GM19467 (cell line): ENCODE measurements at regions not wholly inside any gene's neighbourhood (a gene's known extent, or its start where the extent isn't known, plus 50 kb on each side); places are given as distances from the start of the nearest gene placed in this dataset.
"Not testable (repeated sequence)": the region's sequence is repeated elsewhere in the genome, so short reads cannot be mapped to it uniquely, and the experiment has no call there.

Experiments
- ATAC-seq: cut with Tn5 transposase; IDR thresholded peaks from one replicate; pipeline ENCODE4 v1.9.1; 2021; ENCODE audit warnings: mild to moderate bottlenecking, moderate library complexity; ENCODE audit not compliant: unreplicated experiment

DNA sequence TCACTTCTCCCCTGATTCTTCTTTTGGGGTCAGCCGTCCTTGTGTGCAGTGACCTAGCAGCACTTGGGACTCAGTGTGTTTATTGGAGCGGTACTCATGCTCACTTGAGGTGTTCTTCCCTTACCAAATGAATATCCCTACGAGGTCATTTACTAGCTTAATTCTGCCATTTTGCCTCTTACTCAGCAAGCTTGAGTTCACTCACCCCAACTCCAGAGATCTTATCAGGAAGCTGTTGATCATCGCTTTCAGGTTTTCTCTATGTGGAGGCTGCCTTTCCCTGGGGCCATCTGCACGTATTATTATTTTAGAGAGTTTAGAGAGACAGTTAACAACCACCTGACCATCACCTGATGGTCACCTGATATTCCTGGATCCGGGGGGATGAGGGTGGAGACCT, 1466.0 kb upstream of the GOT2 start:
- ATAC-seq: no peak

- ATAC-seq: no peak
Measured at GRCh38 chr16:60199150-60199549, 1465.0 kb upstream of the GOT2 start.

- ATAC-seq: no peak
Measured at GRCh38 chr16:60181536-60181935, 1447.4 kb upstream of the GOT2 start.

GRCh38 chr16:60180609-60181008, 1446.5 kb upstream of the GOT2 start:
- ATAC-seq: no peak

- ATAC-seq: no peak
Measured at GRCh38 chr16:60170196-60170595, 1436.1 kb upstream of the GOT2 start.

DNA sequence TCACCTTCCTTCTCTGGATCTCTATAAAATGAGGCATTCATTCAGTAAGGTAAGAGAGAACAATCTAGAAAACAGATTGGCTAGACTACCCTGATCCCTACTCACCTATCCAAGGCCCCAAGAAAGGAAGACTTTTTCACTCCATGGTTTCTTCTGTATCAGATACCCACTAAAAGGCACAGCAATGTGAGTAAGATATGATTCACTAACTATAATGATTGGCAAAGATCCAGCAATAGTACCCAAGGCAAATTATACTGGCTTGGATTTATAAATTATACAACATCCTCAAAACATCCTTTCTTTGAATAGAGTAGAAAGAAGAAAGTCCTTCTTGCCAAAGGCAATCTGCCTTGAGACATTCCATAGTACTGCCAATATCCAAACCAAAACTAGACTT, 1432.0 kb upstream of the GOT2 start:
- ATAC-seq: no peak

GRCh38 chr16:60151987-60152386, 1417.9 kb upstream of the GOT2 start:
- ATAC-seq: no peak

- no peak for ATAC-seq
Measured at GRCh38 chr16:60150907-60151306, 1416.8 kb upstream of the GOT2 start.

DNA sequence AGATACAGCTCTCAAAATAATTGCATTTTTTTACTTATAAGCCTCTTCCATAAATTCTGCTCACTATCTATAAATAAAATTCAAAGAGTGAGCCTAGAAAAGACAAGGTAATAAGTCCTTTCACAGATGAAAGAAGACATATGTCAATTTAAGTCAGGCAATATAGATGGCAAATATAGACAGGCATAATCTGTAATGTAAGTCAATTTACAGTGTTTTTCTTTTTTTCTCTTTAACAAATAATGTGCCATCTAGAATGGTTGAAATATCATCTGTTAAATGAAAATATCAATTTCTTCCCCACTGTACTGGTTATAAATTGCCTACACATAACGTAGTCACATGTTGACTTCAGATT, 1409.2 kb upstream of the GOT2 start:
- ATAC-seq: no peak

DNA sequence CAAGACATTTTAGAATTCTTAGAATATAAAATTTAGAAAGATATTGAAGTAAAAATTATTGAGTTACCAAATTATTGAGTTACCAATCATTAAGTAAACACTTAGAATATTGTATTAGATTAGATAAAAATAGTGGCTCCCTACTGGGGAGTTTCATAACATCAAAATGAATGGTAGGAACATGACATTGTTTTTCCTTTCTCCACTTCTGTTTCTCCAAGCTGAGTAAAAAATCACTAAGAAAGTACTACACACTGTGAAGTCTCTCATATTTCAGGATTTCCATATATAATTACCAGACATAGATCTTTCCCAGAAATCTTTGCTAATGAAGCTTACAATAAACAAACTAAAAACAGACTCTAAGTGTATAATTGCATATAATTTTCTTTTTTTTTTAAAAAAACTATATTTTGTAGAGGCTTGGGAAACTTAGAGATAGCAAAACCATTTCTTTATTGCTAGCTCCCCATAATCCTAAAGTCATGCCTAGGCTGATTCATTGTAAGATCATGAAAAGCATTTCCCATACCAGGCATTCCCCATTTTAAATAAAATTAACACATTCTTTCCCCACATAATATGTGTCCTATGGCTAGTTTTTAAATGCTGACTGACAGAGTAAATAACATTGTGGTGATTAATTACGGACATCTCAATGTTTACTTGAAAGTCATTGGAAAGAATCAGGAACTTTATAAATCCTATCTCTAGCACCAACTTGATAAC, 1408.7 kb upstream of the GOT2 start:
- ATAC-seq: no peak

DNA sequence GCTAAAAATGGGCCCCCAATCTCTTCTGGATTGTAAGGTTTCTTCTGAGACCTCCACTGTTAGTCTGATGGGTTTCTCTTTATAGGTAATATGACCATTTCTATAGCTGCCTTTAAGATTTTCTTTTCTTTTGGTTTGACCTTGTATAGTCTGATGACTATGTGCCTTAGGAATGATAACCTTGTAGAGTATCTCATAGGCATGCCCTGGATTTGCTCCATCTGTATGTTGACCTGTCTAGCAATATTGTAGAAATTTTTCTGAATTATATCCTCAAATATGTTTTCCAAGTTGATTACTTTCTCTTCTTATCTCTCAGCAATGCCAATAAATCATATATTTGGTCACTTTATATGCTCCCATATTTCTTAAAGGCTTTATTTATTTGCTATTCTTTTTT, 1403.8 kb upstream of the GOT2 start:
- no peak for ATAC-seq

- no peak for ATAC-seq
Measured at GRCh38 chr16:60127196-60127595, 1393.1 kb upstream of the GOT2 start.

- ATAC-seq: not testable (repeated sequence)
Measured at GRCh38 chr16:60126115-60126514, 1392.0 kb upstream of the GOT2 start.

- ATAC-seq: no peak
Measured at GRCh38 chr16:60123392-60124023, 1389.4 kb upstream of the GOT2 start.

- ATAC-seq: no peak
Measured at GRCh38 chr16:60120586-60120985, 1386.5 kb upstream of the GOT2 start.

DNA sequence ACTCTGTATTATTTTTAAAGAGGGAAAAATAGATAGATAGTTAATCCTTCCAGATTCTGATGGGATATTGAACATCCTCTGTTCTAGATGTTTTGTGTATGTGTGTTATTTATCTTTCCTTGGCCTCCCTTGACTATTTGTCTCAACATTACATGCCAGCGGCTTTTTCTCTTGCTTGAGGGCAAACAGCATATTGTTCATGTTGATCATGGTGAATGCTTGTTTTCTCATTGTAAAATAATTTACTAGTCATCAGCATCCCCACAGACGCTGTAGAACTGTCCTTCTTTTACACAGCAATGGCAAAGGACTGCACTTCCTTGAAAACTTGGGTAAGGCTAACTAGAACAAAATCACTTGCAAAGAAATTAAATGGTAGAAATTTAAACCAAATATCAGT, 1376.4 kb upstream of the GOT2 start:
- ATAC-seq: no peak

DNA sequence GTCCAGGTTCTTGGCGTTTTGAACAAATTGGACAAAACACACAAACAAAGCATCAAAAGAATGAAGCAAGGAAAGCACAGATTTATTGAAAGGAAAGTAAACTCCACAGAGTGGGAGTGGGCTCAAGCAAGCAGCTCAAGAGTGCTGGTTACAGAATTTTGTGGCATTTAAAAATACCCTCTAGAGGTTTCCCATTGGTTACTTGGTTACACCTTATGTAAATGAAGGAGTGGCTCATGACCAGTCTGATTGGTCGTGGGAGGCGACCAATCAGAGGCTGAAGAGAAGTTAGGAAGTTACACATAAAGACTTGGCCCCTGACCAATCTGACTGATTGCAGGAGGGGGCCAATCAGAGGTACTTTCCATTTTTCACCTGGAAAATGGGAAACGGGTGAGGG, 1373.8 kb upstream of the GOT2 start:
- ATAC-seq: no peak

- ATAC-seq: no peak
Measured at GRCh38 chr16:60107437-60107836, 1373.3 kb upstream of the GOT2 start.

GRCh38 chr16:60100371-60100770, 1366.3 kb upstream of the GOT2 start:
- ATAC-seq: no peak

DNA sequence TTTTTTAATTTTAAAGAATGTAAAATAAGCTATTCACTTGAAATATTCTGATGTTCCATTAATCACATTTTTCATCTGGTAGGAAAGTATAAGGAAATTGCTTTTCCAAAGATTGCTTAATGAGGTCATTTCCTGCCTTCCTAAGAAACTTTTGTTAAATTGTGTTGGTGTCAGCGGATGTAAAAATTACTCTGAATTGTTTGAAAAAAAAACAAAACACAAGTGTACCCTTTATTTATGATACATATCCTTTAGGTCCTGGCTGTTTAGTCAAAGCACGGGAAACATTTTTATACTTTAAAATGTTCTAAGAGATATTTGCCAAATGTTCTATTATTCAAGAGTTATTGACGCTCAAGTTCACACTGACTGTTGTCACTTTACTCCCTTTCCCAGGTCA, 1357.4 kb upstream of the GOT2 start:
- no peak for ATAC-seq

- no peak for ATAC-seq
Measured at GRCh38 chr16:60091071-60091470, 1357.0 kb upstream of the GOT2 start.

GRCh38 chr16:60087530-60087929, 1353.4 kb upstream of the GOT2 start:
- ATAC-seq: no peak

GRCh38 chr16:60078819-60079218, 1344.7 kb upstream of the GOT2 start:
- not testable (repeated sequence) for ATAC-seq
